H1 (cell line): ENCODE measurements at regions not wholly inside any gene's neighbourhood (a gene's known extent, or its start where the extent isn't known, plus 50 kb on each side); places are given as distances from the start of the nearest gene placed in this dataset.

ENCODE experiments used
- CREB1 ChIP-seq: IDR thresholded peaks from 2 replicates; pipeline ENCODE4 v1.6.1; 2012; ENCODE audit warnings: inconsistent platforms
- EGR1 ChIP-seq: IDR thresholded peaks from 2 replicates; pipeline ENCODE4 v1.6.1; 2011; ENCODE audit warnings: low read depth, low read length, borderline replicate concordance
- EZH2 ChIP-seq: fragments of 200-600 bp; sonication (generic); IDR thresholded peaks from 2 replicates; pipeline ENCODE4 v1.7.1; 2012; ENCODE audit warnings: low read depth, mild to moderate bottlenecking, moderate library complexity, low read length, inconsistent platforms; ENCODE audit not compliant: severe bottlenecking
- GABPA ChIP-seq: IDR thresholded peaks from 2 replicates; pipeline ENCODE4 v1.6.1; 2011; ENCODE audit warnings: mild to moderate bottlenecking, low read length, moderate library complexity, borderline replicate concordance; ENCODE audit not compliant: insufficient read depth
- NRF1 ChIP-seq: IDR thresholded peaks from 2 replicates; pipeline ENCODE4 v1.6.1; 2011; ENCODE audit warnings: mild to moderate bottlenecking, low read depth, low read length, improper control_type of control experiment
- POLR2AphosphoS5 ChIP-seq: IDR thresholded peaks from 2 replicates; pipeline ENCODE4 v1.6.1; 2011; ENCODE audit warnings: low read depth, low read length
- RNF2 ChIP-seq: fragments of 200-900, 300-1000 bp; sonication (generic); IDR thresholded peaks from 2 replicates; pipeline ENCODE4 v1.7.1; 2016; ENCODE audit warnings: borderline replicate concordance, low read depth, mild to moderate bottlenecking, antibody characterized with exemption, low read length; ENCODE audit not compliant: poor library complexity, severe bottlenecking; ENCODE audit errors: missing control alignments
- SIX5 ChIP-seq: IDR thresholded peaks from 2 replicates; pipeline ENCODE4 v1.6.1; 2011; ENCODE audit warnings: mild to moderate bottlenecking, low read depth, low read length
- TF ChIP-seq, protein P1 (sequence below): IDR thresholded peaks from 2 replicates; pipeline ENCODE4 v1.6.1; 2012; ENCODE audit warnings: inconsistent platforms
- TF ChIP-seq, protein P2 (sequence below), 3 experiments: IDR thresholded peaks; 1 replicate in 2 of 3; 2 replicates in 1 of 3; pipeline versions ENCODE4 v1.5.1 to v1.6.1; 2011; ENCODE audit warnings: low read length in 3 of 3, mild to moderate bottlenecking in 3 of 3, inconsistent platforms in 2 of 3, low read depth in 1 of 3, moderate library complexity in 1 of 3; ENCODE audit not compliant: insufficient read depth in 1 of 3; ENCODE audit errors: control extremely low read depth in 1 of 3

DNA sequence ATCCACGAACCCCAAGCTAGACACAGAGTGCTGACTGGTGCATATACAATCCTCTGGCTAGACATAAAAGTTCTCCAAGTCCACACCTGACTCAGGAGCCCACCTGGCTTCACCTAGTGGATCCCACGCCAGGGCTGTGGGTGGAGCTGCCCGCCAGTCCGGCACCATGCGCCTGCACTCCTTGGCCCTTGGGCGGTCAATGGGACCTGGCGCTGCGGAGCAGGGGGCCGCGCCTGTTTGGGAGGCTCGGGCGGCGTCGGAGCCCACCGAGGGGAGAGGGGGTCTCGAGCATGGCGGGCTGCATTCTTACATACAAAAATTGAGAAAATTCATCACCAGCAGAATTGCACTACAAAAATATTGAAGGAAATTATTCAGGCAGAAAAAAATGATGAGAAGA is 120.7 kb upstream of the FAN1 start:
- TF ChIP-seq, protein P1, sequence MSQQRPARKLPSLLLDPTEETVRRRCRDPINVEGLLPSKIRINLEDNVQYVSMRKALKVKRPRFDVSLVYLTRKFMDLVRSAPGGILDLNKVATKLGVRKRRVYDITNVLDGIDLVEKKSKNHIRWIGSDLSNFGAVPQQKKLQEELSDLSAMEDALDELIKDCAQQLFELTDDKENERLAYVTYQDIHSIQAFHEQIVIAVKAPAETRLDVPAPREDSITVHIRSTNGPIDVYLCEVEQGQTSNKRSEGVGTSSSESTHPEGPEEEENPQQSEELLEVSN = no peak
- TF ChIP-seq, protein P2, sequence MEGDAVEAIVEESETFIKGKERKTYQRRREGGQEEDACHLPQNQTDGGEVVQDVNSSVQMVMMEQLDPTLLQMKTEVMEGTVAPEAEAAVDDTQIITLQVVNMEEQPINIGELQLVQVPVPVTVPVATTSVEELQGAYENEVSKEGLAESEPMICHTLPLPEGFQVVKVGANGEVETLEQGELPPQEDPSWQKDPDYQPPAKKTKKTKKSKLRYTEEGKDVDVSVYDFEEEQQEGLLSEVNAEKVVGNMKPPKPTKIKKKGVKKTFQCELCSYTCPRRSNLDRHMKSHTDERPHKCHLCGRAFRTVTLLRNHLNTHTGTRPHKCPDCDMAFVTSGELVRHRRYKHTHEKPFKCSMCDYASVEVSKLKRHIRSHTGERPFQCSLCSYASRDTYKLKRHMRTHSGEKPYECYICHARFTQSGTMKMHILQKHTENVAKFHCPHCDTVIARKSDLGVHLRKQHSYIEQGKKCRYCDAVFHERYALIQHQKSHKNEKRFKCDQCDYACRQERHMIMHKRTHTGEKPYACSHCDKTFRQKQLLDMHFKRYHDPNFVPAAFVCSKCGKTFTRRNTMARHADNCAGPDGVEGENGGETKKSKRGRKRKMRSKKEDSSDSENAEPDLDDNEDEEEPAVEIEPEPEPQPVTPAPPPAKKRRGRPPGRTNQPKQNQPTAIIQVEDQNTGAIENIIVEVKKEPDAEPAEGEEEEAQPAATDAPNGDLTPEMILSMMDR (IDR thresholded peaks at IDR 0.05; ENCODE audit: control extremely low read depth in 1 of 3, insufficient read depth in 1 of 3, low read depth in 1 of 3, low read length in 3 of 3) = no peak
- TF ChIP-seq NRF1 (no peak), RNF2 (no peak), POLR2AphosphoS5 (no peak), SIX5 (no peak), EZH2 (no peak), CREB1 (no peak), GABPA (no peak), EGR1 (no peak)
